Stimulated activated naive CD8-positive, alpha-beta T cell treated with anti-CD3 and anti-CD28 coated beads, Interleukin-15, Interleukin-2, amounts not matched to agents 100 U/mL and 50 U/mL, for 24 hours (primary cell): ENCODE measurements at regions not wholly inside any gene's neighbourhood (a gene's known extent, or its start where the extent isn't known, plus 50 kb on each side); places are given as distances from the start of the nearest gene placed in this dataset.

Source experiments
- ATAC-seq: fragments of 150-1000 bp; cut with Tn5 transposase; one replicate; pipeline ENCODE4 v1.10.0; 2021
- DNase-seq: peaks from one replicate; pipeline ENCODE4 v3.0.0; 2021

GRCh38 chr11:116180806-116181600 lies 591.8 kb downstream of the BUD13 start:
- DNase-seq, result no peak
- no peak for ATAC-seq

- ATAC-seq (no peak), DNase-seq (no peak)
These were observed 593.4 kb downstream of the BUD13 start for GRCh38 chr11:116179401-116179800.

DNA sequence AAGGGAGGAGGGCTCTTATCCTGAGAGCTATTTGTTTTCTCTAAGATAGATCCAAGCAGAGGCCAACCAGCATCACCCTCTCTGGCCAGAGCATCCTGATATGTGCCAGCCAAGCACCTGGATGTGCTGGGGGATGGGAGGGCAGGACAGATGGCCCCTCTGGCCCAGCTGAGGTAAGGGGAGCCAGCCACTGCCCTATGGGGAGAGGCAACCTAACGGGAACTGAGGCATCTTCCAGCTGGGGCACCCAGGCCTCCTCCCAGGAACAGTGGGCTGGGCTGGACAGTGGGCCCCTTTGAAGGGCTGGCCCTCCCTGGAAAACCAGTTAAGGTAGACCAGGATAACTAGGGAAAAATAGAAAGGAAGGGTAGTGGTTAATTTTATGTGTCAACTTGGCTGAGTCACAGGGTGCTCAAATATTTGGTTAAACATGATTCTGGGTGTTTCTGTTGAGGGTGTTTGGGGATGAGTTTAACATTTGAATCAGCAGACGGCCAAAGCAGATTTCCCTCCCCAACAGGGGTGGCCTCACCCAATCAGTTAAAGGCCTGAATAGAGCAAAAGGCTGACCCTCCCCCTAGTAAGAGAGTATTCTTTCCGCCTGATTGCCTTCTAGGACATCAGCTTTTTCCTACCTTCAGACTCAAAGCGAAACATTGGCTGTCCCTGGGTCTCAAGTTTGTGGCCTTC lies 595.1 kb downstream of the BUD13 start:
- DNase-seq (no peak), ATAC-seq (no peak)

DNA sequence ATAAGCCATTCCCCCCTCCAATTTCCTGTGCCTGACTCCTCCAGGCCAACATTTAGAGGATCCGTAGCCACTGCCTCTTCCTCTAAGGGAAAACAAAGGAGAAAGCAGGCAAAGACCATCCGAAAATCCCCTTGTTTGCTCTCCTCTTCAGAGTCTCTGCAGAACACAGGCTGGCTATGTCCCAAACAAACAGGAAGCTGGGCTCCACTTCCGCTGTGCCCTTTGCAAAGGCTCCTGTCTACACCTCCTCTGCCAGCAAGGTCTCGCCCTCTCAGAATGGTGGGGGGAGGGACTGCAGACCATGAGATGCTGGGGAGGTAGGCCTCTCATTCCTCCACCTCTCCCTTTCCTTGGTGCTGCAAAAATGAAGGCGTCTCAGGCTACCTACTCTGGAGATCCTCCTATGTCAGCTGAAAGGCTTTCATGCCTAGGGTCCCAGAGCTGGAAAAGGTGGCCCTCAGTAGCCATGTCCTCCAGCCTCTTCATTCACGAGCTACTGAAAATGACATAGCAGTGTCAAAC lies 596.2 kb downstream of the BUD13 start:
- DNase-seq, result no peak
- ATAC-seq, result no peak

DNA sequence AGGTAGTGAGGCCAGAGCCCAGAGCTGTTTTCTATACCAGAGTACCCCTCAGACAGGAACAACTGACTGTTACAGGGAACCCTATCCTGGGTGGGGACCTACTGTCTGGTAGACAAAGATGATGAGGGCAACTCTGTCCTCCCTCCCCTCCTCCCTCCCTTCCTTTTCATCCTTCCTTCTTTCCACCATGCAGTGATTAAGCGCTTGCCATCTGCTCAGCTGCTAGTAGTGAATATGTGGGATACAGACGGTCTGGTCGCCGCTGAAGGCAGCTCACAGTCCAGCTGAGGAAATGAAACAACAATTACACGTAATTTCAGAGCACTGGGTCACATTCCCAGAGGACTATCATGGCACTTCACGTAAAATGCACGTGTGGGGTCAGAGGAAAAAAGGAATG lies 597.1 kb downstream of the BUD13 start:
- ATAC-seq, result no peak
- no peak for DNase-seq

GRCh38 chr11:116173941-116174911 lies 598.6 kb downstream of the BUD13 start:
- no peak for DNase-seq
- no peak for ATAC-seq

DNA sequence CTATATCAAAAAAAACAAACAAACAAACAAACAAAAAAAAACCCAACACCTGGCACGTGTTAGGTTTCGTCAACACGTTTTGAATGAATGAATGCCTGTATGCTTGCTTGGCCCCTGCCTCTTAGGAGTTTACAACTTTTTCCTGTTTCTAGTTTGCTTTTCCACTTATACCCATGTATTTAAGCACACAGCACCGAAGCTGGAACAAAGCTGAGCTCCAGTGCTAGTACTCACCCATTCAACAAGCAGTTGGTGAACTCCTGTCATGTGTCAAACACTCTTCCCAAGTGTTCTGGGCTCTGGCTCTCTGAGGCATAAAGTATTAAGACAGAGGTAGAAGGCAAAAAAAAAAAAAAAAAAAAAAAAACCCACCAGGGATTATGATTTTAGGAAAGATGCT lies 599.3 kb downstream of the BUD13 start:
- no peak for DNase-seq
- ATAC-seq, result no peak

DNA sequence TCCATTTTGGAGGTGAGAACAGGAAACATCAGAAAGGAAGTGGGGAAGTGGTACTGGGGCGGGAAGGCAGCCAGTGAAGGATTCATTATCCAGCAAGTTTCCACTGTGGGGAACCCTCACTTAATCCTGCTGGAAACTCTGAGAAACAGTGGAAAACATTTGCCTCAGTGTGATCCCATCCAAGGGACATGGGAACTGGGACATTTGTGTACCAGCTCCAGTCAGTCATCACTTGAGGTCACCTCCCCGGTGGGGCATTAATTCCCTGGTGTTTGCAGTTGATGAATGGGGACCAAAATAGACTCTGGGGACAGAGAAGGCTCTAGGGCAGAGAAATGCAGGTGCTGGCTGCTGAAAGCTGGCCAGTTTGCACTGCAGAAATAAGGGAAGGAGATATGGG lies 599.9 kb downstream of the BUD13 start:
- ATAC-seq (no peak), DNase-seq (no peak)

DNA sequence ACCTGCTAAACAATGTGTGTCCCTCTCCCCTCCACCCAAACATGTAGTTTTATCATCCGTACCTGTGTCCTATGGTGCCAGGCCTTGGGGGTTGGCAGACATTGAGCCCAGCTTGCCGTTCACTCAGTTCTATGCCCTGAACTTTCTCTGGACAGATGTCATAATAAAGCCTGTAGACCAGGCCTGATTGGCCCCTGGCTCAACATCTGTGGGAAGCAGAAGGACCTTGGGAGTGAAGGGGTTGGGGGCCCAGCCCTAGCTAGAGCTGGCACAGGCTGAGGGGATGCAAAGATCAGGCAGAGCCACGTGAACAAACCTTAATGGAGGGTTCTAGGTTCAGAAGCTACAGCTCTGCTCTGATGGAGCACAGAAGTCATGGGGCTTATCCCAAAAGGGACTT lies 600.6 kb downstream of the BUD13 start:
- DNase-seq (no peak), ATAC-seq (no peak)

GRCh38 chr11:116171271-116172140 lies 601.3 kb downstream of the BUD13 start:
- ATAC-seq, result no peak
- DNase-seq, result no peak

DNA sequence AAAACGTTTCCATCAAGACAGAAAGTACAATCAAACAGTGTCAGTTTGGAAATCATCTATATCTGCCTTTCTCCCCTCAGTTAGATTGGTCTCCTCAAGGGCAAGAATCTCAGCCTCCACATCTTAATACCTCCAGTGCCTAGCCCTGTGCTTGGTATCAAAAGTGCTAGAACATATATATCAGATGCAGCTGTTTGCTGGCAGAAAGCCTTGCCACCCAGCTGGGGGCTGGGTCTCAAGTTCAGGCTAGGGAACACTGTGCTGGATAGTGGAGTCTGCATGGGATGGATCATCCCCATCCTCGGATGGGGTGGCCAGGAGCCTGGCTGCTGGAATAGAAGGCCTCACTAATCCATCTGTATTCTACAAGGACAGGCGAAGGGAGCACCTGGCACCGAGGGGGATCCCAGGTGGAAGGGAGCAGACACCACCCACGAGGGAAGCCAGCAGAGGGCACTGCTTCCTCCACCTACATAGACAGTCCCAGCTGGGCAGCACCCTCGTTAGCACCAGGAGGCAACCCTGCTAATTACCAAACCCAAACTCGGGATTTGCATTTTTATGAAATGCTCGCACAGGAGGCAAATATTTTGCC lies 602.2 kb downstream of the BUD13 start:
- DNase-seq (no peak), ATAC-seq (no peak)

- no peak for ATAC-seq
- DNase-seq, result no peak
These were observed 603.0 kb downstream of the BUD13 start for GRCh38 chr11:116169776-116170175.

DNA sequence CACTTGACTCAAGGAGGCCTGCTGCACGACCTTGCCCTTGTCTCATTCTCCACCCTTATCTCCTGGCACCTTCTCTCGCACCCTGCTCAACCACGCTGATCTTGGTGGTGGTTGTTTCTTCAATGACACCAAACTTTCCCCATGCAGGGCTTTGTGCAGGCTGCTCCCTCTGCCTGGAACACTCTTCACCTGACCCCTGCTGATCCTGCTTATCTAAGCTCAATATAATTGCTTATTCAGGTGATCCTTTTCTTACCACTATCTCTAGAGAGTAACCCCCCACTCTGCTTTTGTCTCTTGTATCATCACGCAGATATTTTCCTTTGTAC lies 604.4 kb downstream of the BUD13 start:
- no peak for DNase-seq
- ATAC-seq, result no peak

DNA sequence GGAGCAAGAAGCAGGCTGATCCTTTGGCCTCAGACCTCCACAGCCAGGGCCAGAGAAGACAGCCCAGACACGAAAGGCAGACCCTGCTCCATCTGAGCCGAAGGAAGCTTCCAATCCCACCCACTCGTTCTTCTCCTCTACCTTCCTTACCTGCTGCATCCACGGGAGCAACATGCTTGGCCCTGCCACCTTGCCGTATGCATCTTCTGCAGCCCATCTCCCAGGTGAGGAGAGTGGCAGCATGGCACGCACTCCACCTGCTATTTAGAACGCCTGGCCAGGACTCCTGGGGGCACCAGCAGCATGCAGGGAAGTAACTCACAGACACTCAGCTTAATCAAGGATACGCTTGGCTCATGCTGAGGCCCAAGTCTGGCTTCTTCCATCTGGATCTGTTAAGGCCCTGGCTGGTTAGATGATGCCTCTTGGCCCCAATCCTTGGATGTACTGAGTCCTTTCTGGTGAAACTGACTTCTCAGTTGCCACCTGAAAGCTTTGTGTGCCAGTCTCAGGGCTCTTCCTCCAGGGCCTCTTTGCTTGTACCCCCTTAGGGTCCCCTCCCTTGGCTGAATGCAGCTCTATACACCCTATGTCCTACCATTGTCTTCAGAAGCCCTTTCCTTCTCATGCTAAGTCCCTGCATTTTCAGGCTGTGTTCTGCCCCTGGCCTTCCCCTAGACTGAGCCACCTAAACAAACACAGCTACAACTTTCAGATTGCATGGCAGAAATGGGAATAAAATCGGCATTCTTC lies 604.9 kb downstream of the BUD13 start:
- DNase-seq (no peak), ATAC-seq (no peak)

DNA sequence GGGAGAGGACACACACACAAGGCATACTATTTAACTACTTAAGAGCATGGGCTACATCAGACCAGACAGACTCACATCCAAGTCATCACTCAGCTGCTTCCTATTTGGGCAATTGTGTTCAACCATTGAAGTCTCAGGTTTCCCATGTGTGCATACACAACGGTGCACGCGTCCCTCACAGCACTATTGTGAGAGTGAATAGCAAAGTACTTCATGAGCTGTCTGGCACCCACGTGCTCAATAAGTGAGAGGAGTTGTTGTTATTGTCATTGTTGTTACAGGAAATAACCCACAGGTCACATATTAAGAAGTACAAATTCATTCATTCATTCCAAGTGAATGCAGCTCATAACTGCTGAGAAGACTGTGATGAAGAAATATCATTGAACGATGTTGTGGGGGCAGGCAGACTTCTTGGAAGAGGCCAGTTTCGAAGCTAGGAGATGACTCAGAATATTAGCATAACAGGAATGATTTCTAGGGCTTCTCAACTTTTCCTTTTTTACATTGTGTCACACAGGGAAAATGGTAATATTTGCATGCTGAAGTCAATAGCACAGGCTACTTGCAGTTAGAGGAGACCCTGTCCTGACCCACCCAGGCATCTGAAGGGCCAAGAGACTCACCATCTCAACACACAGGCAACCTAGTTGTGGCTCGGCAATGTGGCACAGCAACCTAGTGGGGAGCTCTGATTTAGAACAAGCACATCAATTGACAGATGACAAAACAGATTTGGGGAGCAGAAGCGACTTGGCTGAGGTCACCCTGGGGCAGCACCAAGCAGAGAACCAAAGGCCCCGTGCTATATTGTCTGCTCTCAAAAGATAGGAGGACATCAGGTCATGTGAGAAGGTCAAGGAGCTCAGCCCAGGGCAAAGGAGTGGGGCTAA lies 606.0 kb downstream of the BUD13 start:
- ATAC-seq (no peak), DNase-seq (no peak)

DNA sequence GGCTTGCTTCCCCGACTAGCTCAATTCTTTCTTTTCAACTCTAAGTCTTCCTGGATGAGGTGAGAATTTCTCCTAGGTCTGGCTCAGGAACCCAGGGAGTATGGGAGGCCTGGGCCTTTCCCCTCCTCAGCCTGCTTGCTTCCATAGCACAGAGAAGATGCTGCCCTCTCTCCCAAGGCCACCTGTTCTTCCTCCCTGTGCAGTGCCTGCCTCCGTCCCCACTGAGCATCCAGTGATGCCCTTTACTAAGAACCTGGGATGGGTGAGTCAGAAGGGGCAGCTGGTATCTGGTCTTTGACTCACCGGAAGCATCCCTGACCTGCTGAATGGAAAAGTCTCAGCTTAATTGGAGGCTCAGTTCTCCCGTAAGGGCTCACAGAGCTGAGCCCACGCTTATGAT lies 607.9 kb downstream of the BUD13 start:
- ATAC-seq, result no peak
- no peak for DNase-seq

DNA sequence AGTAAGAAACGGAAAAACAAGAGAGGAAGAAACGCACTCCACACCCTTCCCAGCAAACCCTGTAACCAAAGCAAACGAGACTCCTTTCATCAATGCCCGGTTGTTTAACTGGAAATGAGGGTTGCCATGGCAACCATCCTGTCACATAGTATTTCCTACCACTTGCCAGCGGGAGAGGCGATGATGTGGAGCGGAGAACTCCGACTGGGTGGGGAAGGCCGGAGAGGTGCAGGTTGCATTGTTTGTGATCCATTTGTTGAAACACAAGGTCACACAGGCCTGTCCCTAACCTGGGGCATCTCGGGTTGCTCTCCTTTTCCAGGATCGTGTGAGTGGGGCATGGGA lies 609.9 kb downstream of the BUD13 start:
- no peak for ATAC-seq
- DNase-seq, result no peak

DNA sequence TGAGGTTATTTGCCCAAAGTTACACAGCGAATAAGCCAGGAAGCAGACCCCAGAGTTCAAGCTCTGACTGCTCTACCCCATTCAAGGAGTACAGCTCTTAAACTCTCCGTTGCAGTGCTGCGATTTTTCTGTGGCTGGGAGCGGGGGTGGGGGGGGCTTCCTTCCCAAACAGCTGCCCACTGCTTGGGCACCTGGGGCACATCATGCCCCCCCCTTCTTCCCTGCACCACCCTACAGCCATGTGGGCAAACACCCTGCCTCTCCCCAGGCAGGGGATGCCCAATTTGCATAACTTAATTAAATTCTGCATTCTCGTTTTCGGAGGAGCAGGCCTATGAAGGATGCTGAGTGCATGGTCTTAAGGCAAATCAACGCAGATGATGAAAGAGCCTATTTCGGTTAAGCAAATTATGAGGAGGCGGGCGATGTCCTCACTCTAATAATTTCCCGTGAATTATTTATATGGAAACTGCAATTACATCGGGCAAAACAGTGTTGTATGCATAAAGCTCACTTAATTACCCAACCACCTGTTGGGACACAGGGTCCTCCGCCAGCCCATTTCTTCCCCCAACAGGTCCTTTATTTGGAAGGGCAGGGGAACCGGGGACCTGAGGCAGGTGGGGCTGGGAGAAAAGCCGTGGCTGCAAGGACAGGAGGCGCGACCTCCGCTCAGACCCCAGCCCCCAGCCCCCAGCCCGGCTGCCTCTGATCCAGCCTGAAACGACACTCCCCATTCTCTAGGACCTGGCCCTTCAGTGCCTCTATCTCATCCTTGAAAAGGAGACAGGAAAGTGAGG lies 610.5 kb downstream of the BUD13 start:
- no peak for ATAC-seq
- DNase-seq, result no peak

- no peak for ATAC-seq
- no peak for DNase-seq
These were observed 624.1 kb downstream of the BUD13 start for GRCh38 chr11:116148645-116149044.
